GM12878 (cell line): ENCODE measurements at regions not wholly inside any gene's neighbourhood (a gene's known extent, or its start where the extent isn't known, plus 50 kb on each side); places are given as distances from the start of the nearest gene placed in this dataset.

Experiments used
- ATAC-seq: fragments of 200-7000 bp; cut with Tn5 transposase; 3 replicates; pipeline ENCODE4 v1.9.1; 2020; ENCODE audit warnings: mild to moderate bottlenecking, moderate library complexity
- BruUV-seq: library from RNA; stranded (reverse); fragments of 400-500 nt; replicated peaks from 2 replicates; lab custom pipeline; 2021; lab: Mats Ljungman, UMichigan
- CTCF ChIA-PET: fragments of 300-600 bp; sonication (Branson Sonifier 250); formaldehyde crosslinking; extraction: SDS; loops from one replicate; lab custom pipeline; 2021; ENCODE audit warnings: inconsistent platforms; lab: Yijun Ruan, JAX
- POLR2A ChIA-PET: fragments of 350-600 bp; formaldehyde crosslinking; extraction: SDS; loops from one replicate; lab custom pipeline; 2021; ENCODE audit warnings: inconsistent platforms; lab: Charles Lee
- RAD21 ChIA-PET: fragments of 300-600 bp; sonication (Branson Sonifier 250); formaldehyde crosslinking; loops from one replicate; lab custom pipeline; 2023; ENCODE audit warnings: antibody characterized with exemption; ENCODE audit not compliant: unreplicated experiment; lab: Charles Lee
- SMC1A ChIA-PET: fragments of 300-600 bp; sonication (Branson Sonifier 250); formaldehyde crosslinking; loops from one replicate; lab custom pipeline; 2023; ENCODE audit not compliant: unreplicated experiment, uncharacterized antibody; lab: Charles Lee
- DNase-seq: peaks from one replicate; pipeline ENCODE4 v3.0.0-alpha.2; 2011; ENCODE audit warnings: low read depth, low spot score
- FAIRE-seq: peaks from 3 replicates; lab custom pipeline; 2011; peaks lifted over from hg19 to GRCh38; lab: Jason Lieb, UNC
- H2AFZ ChIP-seq: 2 replicates; pipeline ENCODE4 v1.6.0; 2011; ENCODE audit warnings: low read depth, low read length, control low read depth; ENCODE audit not compliant: control insufficient read depth
- H3K27ac ChIP-seq: 2 replicates; pipeline ENCODE4 v1.5.1; 2011; ENCODE audit warnings: control low read depth; ENCODE audit not compliant: control insufficient read depth, insufficient read depth
- H3K27me3 ChIP-seq, 2 experiments: replicated peaks in 1 of 2; 2 replicates each; pipeline versions ENCODE4 v1.6.0 to v1.6.1; 2011; ENCODE audit warnings: low read length in 1 of 2; ENCODE audit not compliant: control insufficient read depth in 2 of 2, insufficient read depth in 2 of 2
- H3K36me3 ChIP-seq, 2 experiments: 2 replicates each; pipeline ENCODE4 v1.5.1; 2011; ENCODE audit warnings: low read length in 1 of 2; ENCODE audit not compliant: control insufficient read depth in 2 of 2, insufficient read depth in 2 of 2
- H3K4me1 ChIP-seq: 2 replicates; pipeline ENCODE4 v1.6.1; 2011; ENCODE audit warnings: mild to moderate bottlenecking, low read length, moderate library complexity, mixed read lengths; ENCODE audit not compliant: control insufficient read depth, insufficient read depth
- H3K4me2 ChIP-seq: 2 replicates; pipeline ENCODE4 v1.6.0; 2011; ENCODE audit warnings: control low read depth; ENCODE audit not compliant: control insufficient read depth, insufficient read depth
- H3K4me3 ChIP-seq: fragments of 200-600 bp; sonication (generic); 2 replicates; pipeline ENCODE4 v1.5.1; 2016
- H3K79me2 ChIP-seq: 2 replicates; pipeline ENCODE4 v1.6.0; 2011; ENCODE audit warnings: low read length; ENCODE audit not compliant: control insufficient read depth, insufficient read depth
- H3K9ac ChIP-seq: 2 replicates; pipeline ENCODE4 v1.8.0; 2011; ENCODE audit warnings: low read length, control low read depth, mixed read lengths; ENCODE audit not compliant: control insufficient read depth, insufficient read depth
- H3K9me3 ChIP-seq: replicated peaks from 3 replicates; pipeline ENCODE4 v1.5.1; 2011; ENCODE audit warnings: mild to moderate bottlenecking, low read length; ENCODE audit not compliant: control insufficient read depth, insufficient read depth
- H4K20me1 ChIP-seq: 2 replicates; pipeline ENCODE4 v1.6.0; 2011; ENCODE audit not compliant: control insufficient read depth, insufficient read depth
- ASH2L ChIP-seq: fragments of 300-600, 200-600 bp; sonication (generic); IDR thresholded peaks from 2 replicates; pipeline ENCODE4 v1.6.1; 2017; ENCODE audit warnings: low read depth, mild to moderate bottlenecking, borderline replicate concordance
- BMI1 ChIP-seq: fragments of 450-650 bp; IDR thresholded peaks from 2 replicates; pipeline ENCODE4 v1.6.1; 2016; ENCODE audit warnings: mild to moderate bottlenecking, moderate library complexity, borderline replicate concordance
- BRCA1 ChIP-seq: IDR thresholded peaks from 2 replicates; pipeline ENCODE4 v1.6.1; 2011; ENCODE audit warnings: low read depth, low read length, improper control_type of control experiment
- CBFB ChIP-seq: IDR thresholded peaks from 2 replicates; pipeline ENCODE4 v1.6.1; 2016; ENCODE audit warnings: antibody characterized with exemption, low read depth
- CBX5 ChIP-seq: sonication (generic); IDR thresholded peaks from 2 replicates; pipeline ENCODE4 v1.6.1; 2016; ENCODE audit warnings: low read depth, moderate library complexity, mild to moderate bottlenecking, inconsistent platforms
- IRF4 ChIP-seq: IDR thresholded peaks from 2 replicates; pipeline ENCODE4 v1.6.1; 2011; ENCODE audit warnings: low read depth, low read length
- KLF5 ChIP-seq: fragments of 450-650 bp; IDR thresholded peaks from 2 replicates; pipeline ENCODE4 v1.6.1; 2014; ENCODE audit warnings: mild to moderate bottlenecking; ENCODE audit not compliant: partially characterized antibody
- MEF2A ChIP-seq: IDR thresholded peaks from 2 replicates; pipeline ENCODE4 v1.6.1; 2011; ENCODE audit warnings: low read depth, mild to moderate bottlenecking, low read length, moderate library complexity; ENCODE audit not compliant: insufficient read depth
- PML ChIP-seq: IDR thresholded peaks from 2 replicates; pipeline ENCODE4 v1.6.1; 2012; ENCODE audit warnings: low read length, inconsistent platforms
- ZSCAN29 ChIP-seq: fragments of 450-650 bp; IDR thresholded peaks from 2 replicates; pipeline ENCODE4 v1.6.1; 2017; ENCODE audit warnings: mild to moderate bottlenecking, moderate library complexity
- WGBS: methylation state at CpG from one replicate; pipeline ENCODE4 v1.1.6; 2016; ENCODE audit warnings: low lambda C conversion rate; ENCODE audit not compliant: insufficient replicate concordance, insufficient coverage; ENCODE audit errors: missing lambda C conversion rate; 5-methylcytosine and 5-hydroxymethylcytosine counted together
- in situ Hi-C: fragments of 300-500 bp; cut with MboI; formaldehyde crosslinking; loops from 9 replicates; pipeline ENCODE4 v1.14.3; 2018; ENCODE audit warnings: mixed read lengths
- intact Hi-C: fragments of 100-400 bp; cut with micrococcal nuclease; formaldehyde crosslinking; loops from one replicate; pipeline ENCODE4 v1.14.2; 2022; ENCODE audit not compliant: unreplicated experiment

GRCh38 chr20:61130156-61130555 lies 121.9 kb upstream of the CDH4 start (continued):
- TF ChIP-seq BMI1 (no peak), MEF2A (no peak), KLF5 (no peak), BRCA1 (no peak), PML (no peak)

GRCh38 chr20:61131944-61132343 lies 120.1 kb upstream of the CDH4 start:
- ChIA-PET CTCF (no interaction called here), RAD21 (no interaction called here), POLR2A (no interaction called here), SMC1A (no interaction called here)
- H2AFZ ChIP-seq: no peak overlapping the region
- DNase-seq: no peak
- in situ Hi-C loops: no loop called here
- no peaks in the 10 kb centered on the region for H3K79me2 ChIP-seq
- H3K27me3 ChIP-seq: no peaks in the 10 kb centered on the region
- no peak for ATAC-seq
- no peaks in the 10 kb centered on the region; the same call in 2 of the 3 replicates for H3K9me3 ChIP-seq
- BruUV-seq: no TSS peak
- intact Hi-C loops: no loop called here
- no peaks in the 10 kb centered on the region for H4K20me1 ChIP-seq
- TF ChIP-seq ZSCAN29 (no peak), CBX5 (no peak), ASH2L (no peak), IRF4 (no peak), CBFB (no peak)
- no peak overlapping the region for H3K4me2 ChIP-seq
- 41% methylated on average over 9 of the region's 9 CpGs for WGBS
- H3K4me3 ChIP-seq: no peak overlapping the region
- no peak overlapping the region for H3K9ac ChIP-seq
- no peaks in the 10 kb centered on the region for H3K4me1 ChIP-seq
- H3K27ac ChIP-seq: no peak overlapping the region
- FAIRE-seq: no peak
- H3K36me3 ChIP-seq: no peaks in the 10 kb centered on the region
